ENCODE measurements at regions not wholly inside any gene's neighbourhood (a gene's known extent, or its start where the extent isn't known, plus 50 kb on each side); places are given as distances from the start of the nearest gene placed in this dataset.

GRCh38 chr13:44206434-44206833 lies 167.2 kb upstream of the SERP2 start:
- ATAC-seq (ENCODE audit: low read depth) (no peak), DNase-seq (no peak)
- no peaks in the 10 kb centered on the region for H3K36me3 Mint-ChIP-seq
- POLR2A ChIA-PET: no interaction called here
- H3K27ac Mint-ChIP-seq: no peak overlapping the region
- H3K4me3 Mint-ChIP-seq: no peak overlapping the region
- peaks cover 3% of the 10 kb centered on the region for H3K9me3 Mint-ChIP-seq
- no peaks in the 10 kb centered on the region for H3K4me1 Mint-ChIP-seq
- peaks cover 18% of the 10 kb centered on the region for H3K27me3 Mint-ChIP-seq

- ATAC-seq (ENCODE audit: low read depth): no peak
- Mint-ChIP-seq H3K36me3 (no peaks in the 10 kb centered on the region), H3K27me3 (peaks cover 18% of the 10 kb centered on the region), H3K4me1 (no peaks in the 10 kb centered on the region), H3K4me3 (no peak overlapping the region), H3K27ac (no peak overlapping the region), H3K9me3 (peaks cover 3% of the 10 kb centered on the region)
- no peak for DNase-seq
- POLR2A ChIA-PET: no interaction called here
Measured at GRCh38 chr13:44207476-44207875, 166.1 kb upstream of the SERP2 start.

GRCh38 chr13:44210525-44210924 lies 163.1 kb upstream of the SERP2 start:
- H3K27me3 Mint-ChIP-seq: peaks cover 15% of the 10 kb centered on the region
- H3K27ac Mint-ChIP-seq: no peak overlapping the region
- POLR2A ChIA-PET: no interaction called here
- H3K9me3 Mint-ChIP-seq: peaks cover 3% of the 10 kb centered on the region
- no peak for DNase-seq
- ATAC-seq (ENCODE audit: low read depth): no peak
- no peaks in the 10 kb centered on the region for H3K36me3 Mint-ChIP-seq
- no peak overlapping the region for H3K4me3 Mint-ChIP-seq
- H3K4me1 Mint-ChIP-seq: no peaks in the 10 kb centered on the region

GRCh38 chr13:44211286-44211685 lies 162.3 kb upstream of the SERP2 start:
- POLR2A ChIA-PET: no interaction called here
- Mint-ChIP-seq H3K27me3 (peaks cover 13% of the 10 kb centered on the region), H3K4me1 (no peaks in the 10 kb centered on the region)

GRCh38 chr13:44211704-44212346 lies 161.8 kb upstream of the SERP2 start:
- no peak for ATAC-seq (ENCODE audit: low read depth)
- no peak overlapping the region for H3K4me3 Mint-ChIP-seq
- no peaks in the 10 kb centered on the region for H3K36me3 Mint-ChIP-seq
- H3K27me3 Mint-ChIP-seq: peaks cover 13% of the 10 kb centered on the region
- no peak overlapping the region for H3K27ac Mint-ChIP-seq
- POLR2A ChIA-PET: no interaction called here
- no peaks in the 10 kb centered on the region for H3K4me1 Mint-ChIP-seq
- no peaks in the 10 kb centered on the region for H3K9me3 Mint-ChIP-seq
- DNase-seq: no peak

More at GRCh38 chr13:44211286-44211685, 162.3 kb upstream of the SERP2 start:
- Mint-ChIP-seq H3K36me3 (no peaks in the 10 kb centered on the region), H3K27ac (no peak overlapping the region), H3K4me3 (no peak overlapping the region), H3K9me3 (no peaks in the 10 kb centered on the region)
- ATAC-seq (ENCODE audit: low read depth) (no peak), DNase-seq (no peak)

- POLR2A ChIA-PET: no interaction called here
- no peak overlapping the region for H3K4me3 Mint-ChIP-seq
- no peaks in the 10 kb centered on the region for H3K9me3 Mint-ChIP-seq
- H3K36me3 Mint-ChIP-seq: no peaks in the 10 kb centered on the region
- no peaks in the 10 kb centered on the region for H3K4me1 Mint-ChIP-seq
- no peak for ATAC-seq (ENCODE audit: low read depth)
- no peak overlapping the region for H3K27ac Mint-ChIP-seq
- H3K27me3 Mint-ChIP-seq: peaks cover 7% of the 10 kb centered on the region
- no peak for DNase-seq
Measured at GRCh38 chr13:44212633-44213396, 160.8 kb upstream of the SERP2 start.

GRCh38 chr13:44218501-44219240 lies 155.0 kb upstream of the SERP2 start:
- H3K27me3 Mint-ChIP-seq: peaks cover 3% of the 10 kb centered on the region
- no peaks in the 10 kb centered on the region for H3K36me3 Mint-ChIP-seq
- POLR2A ChIA-PET: no interaction called here
- no peak for ATAC-seq (ENCODE audit: low read depth)
- no peaks in the 10 kb centered on the region for H3K4me1 Mint-ChIP-seq
- DNase-seq: no peak
- no peaks in the 10 kb centered on the region for H3K9me3 Mint-ChIP-seq
- no peak overlapping the region for H3K4me3 Mint-ChIP-seq
- no peak overlapping the region for H3K27ac Mint-ChIP-seq

GRCh38 chr13:44219577-44220548 lies 153.8 kb upstream of the SERP2 start:
- ATAC-seq (ENCODE audit: low read depth): no peak
- POLR2A ChIA-PET: no interaction called here
- H3K4me1 Mint-ChIP-seq: no peaks in the 10 kb centered on the region

GRCh38 chr13:44220948-44221347 lies 152.7 kb upstream of the SERP2 start:
- Mint-ChIP-seq H3K4me3 (no peak overlapping the region), H3K36me3 (no peaks in the 10 kb centered on the region), H3K9me3 (peaks cover 2% of the 10 kb centered on the region), H3K27ac (no peak overlapping the region), H3K4me1 (no peaks in the 10 kb centered on the region), H3K27me3 (peaks cover 3% of the 10 kb centered on the region)
- DNase-seq (no peak), ATAC-seq (ENCODE audit: low read depth) (no peak)
- POLR2A ChIA-PET: no interaction called here

More at GRCh38 chr13:44219577-44220548, 153.8 kb upstream of the SERP2 start:
- Mint-ChIP-seq H3K36me3 (no peaks in the 10 kb centered on the region), H3K27ac (no peak overlapping the region), H3K4me3 (no peak overlapping the region), H3K9me3 (no peaks in the 10 kb centered on the region), H3K27me3 (peaks cover 3% of the 10 kb centered on the region)
- no peak for DNase-seq

- Mint-ChIP-seq H3K27me3 (peaks cover 3% of the 10 kb centered on the region), H3K4me3 (no peak overlapping the region), H3K36me3 (no peaks in the 10 kb centered on the region), H3K4me1 (no peaks in the 10 kb centered on the region), H3K9me3 (peaks cover 3% of the 10 kb centered on the region), H3K27ac (no peak overlapping the region)
- no peak for DNase-seq
- ATAC-seq (ENCODE audit: low read depth): no peak
- POLR2A ChIA-PET: no interaction called here
Measured at GRCh38 chr13:44221657-44222056, 152.0 kb upstream of the SERP2 start.

- Mint-ChIP-seq H3K4me1 (no peaks in the 10 kb centered on the region), H3K4me3 (no peak overlapping the region), H3K9me3 (peaks cover 3% of the 10 kb centered on the region), H3K36me3 (no peaks in the 10 kb centered on the region), H3K27ac (no peak overlapping the region), H3K27me3 (peaks cover 3% of the 10 kb centered on the region)
- no peak for ATAC-seq (ENCODE audit: low read depth)
- DNase-seq: no peak
- POLR2A ChIA-PET: no interaction called here
Measured at GRCh38 chr13:44223770-44224444, 149.7 kb upstream of the SERP2 start.

- Mint-ChIP-seq H3K4me1 (no peaks in the 10 kb centered on the region), H3K27ac (no peak overlapping the region), H3K4me3 (no peak overlapping the region), H3K9me3 (peaks cover 3% of the 10 kb centered on the region), H3K27me3 (peaks cover 3% of the 10 kb centered on the region), H3K36me3 (no peaks in the 10 kb centered on the region)
- POLR2A ChIA-PET: interaction anchor here (0.5 kb wide), 1 partner anchor 418 kb away, joined by 5 read pairs; no protein-coding TSS in a partner anchor
- DNase-seq (no peak), ATAC-seq (ENCODE audit: low read depth) (no peak)
Measured at GRCh38 chr13:44224450-44225149, 149.0 kb upstream of the SERP2 start.

Measured in activated naive CD8-positive, alpha-beta T cell treated with anti-CD3 and anti-CD28 coated beads, Interleukin-2, amount 10 ng/mL, durations not matched to agents 7 days and 5 days (primary cell).